GM12878 (cell line): ENCODE measurements at regions not wholly inside any gene's neighbourhood (a gene's known extent, or its start where the extent isn't known, plus 50 kb on each side); places are given as distances from the start of the nearest gene placed in this dataset.

Source experiments
- ATAC-seq: fragments of 200-7000 bp; cut with Tn5 transposase; 3 replicates; pipeline ENCODE4 v1.9.1; 2020; ENCODE audit warnings: mild to moderate bottlenecking, moderate library complexity
- BruUV-seq: library from RNA; stranded (reverse); fragments of 400-500 nt; replicated peaks from 2 replicates; lab custom pipeline; 2021; lab: Mats Ljungman, UMichigan
- CTCF ChIA-PET: fragments of 300-600 bp; sonication (Branson Sonifier 250); formaldehyde crosslinking; extraction: SDS; loops from one replicate; lab custom pipeline; 2021; ENCODE audit warnings: inconsistent platforms; lab: Yijun Ruan, JAX
- POLR2A ChIA-PET: fragments of 350-600 bp; formaldehyde crosslinking; extraction: SDS; loops from one replicate; lab custom pipeline; 2021; ENCODE audit warnings: inconsistent platforms; lab: Charles Lee
- RAD21 ChIA-PET: fragments of 300-600 bp; sonication (Branson Sonifier 250); formaldehyde crosslinking; loops from one replicate; lab custom pipeline; 2023; ENCODE audit warnings: antibody characterized with exemption; ENCODE audit not compliant: unreplicated experiment; lab: Charles Lee
- SMC1A ChIA-PET: fragments of 300-600 bp; sonication (Branson Sonifier 250); formaldehyde crosslinking; loops from one replicate; lab custom pipeline; 2023; ENCODE audit not compliant: unreplicated experiment, uncharacterized antibody; lab: Charles Lee
- DNase-seq: peaks from one replicate; pipeline ENCODE4 v3.0.0-alpha.2; 2011; ENCODE audit warnings: low read depth, low spot score
- FAIRE-seq: peaks from 3 replicates; lab custom pipeline; 2011; peaks lifted over from hg19 to GRCh38; lab: Jason Lieb, UNC
- H2AFZ ChIP-seq: 2 replicates; pipeline ENCODE4 v1.6.0; 2011; ENCODE audit warnings: low read depth, low read length, control low read depth; ENCODE audit not compliant: control insufficient read depth
- H3K27ac ChIP-seq: 2 replicates; pipeline ENCODE4 v1.5.1; 2011; ENCODE audit warnings: control low read depth; ENCODE audit not compliant: control insufficient read depth, insufficient read depth
- H3K27me3 ChIP-seq, 2 experiments: replicated peaks in 1 of 2; 2 replicates each; pipeline versions ENCODE4 v1.6.0 to v1.6.1; 2011; ENCODE audit warnings: low read length in 1 of 2; ENCODE audit not compliant: control insufficient read depth in 2 of 2, insufficient read depth in 2 of 2
- H3K36me3 ChIP-seq, 2 experiments: 2 replicates each; pipeline ENCODE4 v1.5.1; 2011; ENCODE audit warnings: low read length in 1 of 2; ENCODE audit not compliant: control insufficient read depth in 2 of 2, insufficient read depth in 2 of 2
- H3K4me1 ChIP-seq: 2 replicates; pipeline ENCODE4 v1.6.1; 2011; ENCODE audit warnings: mild to moderate bottlenecking, low read length, moderate library complexity, mixed read lengths; ENCODE audit not compliant: control insufficient read depth, insufficient read depth
- H3K4me2 ChIP-seq: 2 replicates; pipeline ENCODE4 v1.6.0; 2011; ENCODE audit warnings: control low read depth; ENCODE audit not compliant: control insufficient read depth, insufficient read depth
- H3K4me3 ChIP-seq: fragments of 200-600 bp; sonication (generic); 2 replicates; pipeline ENCODE4 v1.5.1; 2016
- H3K79me2 ChIP-seq: 2 replicates; pipeline ENCODE4 v1.6.0; 2011; ENCODE audit warnings: low read length; ENCODE audit not compliant: control insufficient read depth, insufficient read depth
- H3K9ac ChIP-seq: 2 replicates; pipeline ENCODE4 v1.8.0; 2011; ENCODE audit warnings: low read length, control low read depth, mixed read lengths; ENCODE audit not compliant: control insufficient read depth, insufficient read depth
- H3K9me3 ChIP-seq: replicated peaks from 3 replicates; pipeline ENCODE4 v1.5.1; 2011; ENCODE audit warnings: mild to moderate bottlenecking, low read length; ENCODE audit not compliant: control insufficient read depth, insufficient read depth
- H4K20me1 ChIP-seq: 2 replicates; pipeline ENCODE4 v1.6.0; 2011; ENCODE audit not compliant: control insufficient read depth, insufficient read depth
- BCL11A ChIP-seq: IDR thresholded peaks from 2 replicates; pipeline ENCODE4 v1.6.1; 2011; ENCODE audit warnings: low read depth, low read length
- BHLHE40 ChIP-seq, 2 experiments: fragments of 450-650 bp in 1 of 2; IDR thresholded peaks; 2 replicates each; pipeline ENCODE4 v1.6.1; 2011 to 2017; ENCODE audit warnings: low read depth in 2 of 2, borderline replicate concordance in 1 of 2, improper control_type of control experiment in 1 of 2, low read length in 1 of 2, mild to moderate bottlenecking in 1 of 2
- BMI1 ChIP-seq: fragments of 450-650 bp; IDR thresholded peaks from 2 replicates; pipeline ENCODE4 v1.6.1; 2016; ENCODE audit warnings: mild to moderate bottlenecking, moderate library complexity, borderline replicate concordance
- BRCA1 ChIP-seq: IDR thresholded peaks from 2 replicates; pipeline ENCODE4 v1.6.1; 2011; ENCODE audit warnings: low read depth, low read length, improper control_type of control experiment
- IKZF1 ChIP-seq: fragments of 450-650 bp; conservative IDR thresholded peaks from 2 replicates; pipeline ENCODE4 v1.6.1; 2017; ENCODE audit warnings: antibody characterized with exemption, mild to moderate bottlenecking
- IKZF2 ChIP-seq, 2 experiments: fragments of 450-650 bp; IDR thresholded peaks; 2 replicates each; pipeline ENCODE4 v1.6.1; 2017; ENCODE audit warnings: mild to moderate bottlenecking in 2 of 2, moderate library complexity in 2 of 2
- MEF2A ChIP-seq: IDR thresholded peaks from 2 replicates; pipeline ENCODE4 v1.6.1; 2011; ENCODE audit warnings: low read depth, mild to moderate bottlenecking, low read length, moderate library complexity; ENCODE audit not compliant: insufficient read depth
- NFXL1 ChIP-seq: fragments of 450-650 bp; IDR thresholded peaks from 2 replicates; pipeline ENCODE4 v1.6.1; 2017; ENCODE audit warnings: antibody characterized with exemption, mild to moderate bottlenecking, borderline replicate concordance
- NFYA ChIP-seq: IDR thresholded peaks from 2 replicates; pipeline ENCODE4 v1.6.1; 2011; ENCODE audit warnings: low read depth, mild to moderate bottlenecking, low read length, improper control_type of control experiment, borderline replicate concordance
- PAX5 ChIP-seq: IDR thresholded peaks from 2 replicates; pipeline ENCODE4 v1.6.1; 2011; ENCODE audit warnings: low read depth, low read length, borderline replicate concordance
- PRDM15 ChIP-seq: fragments of 450-650 bp; formaldehyde crosslinking; IDR thresholded peaks from 2 replicates; pipeline ENCODE4 v1.4.0; 2020; ENCODE audit warnings: mild to moderate bottlenecking, moderate library complexity
- RB1 ChIP-seq: fragments of 450-650 bp; formaldehyde crosslinking; IDR thresholded peaks from 2 replicates; pipeline ENCODE4 v1.6.1; 2017; ENCODE audit warnings: mild to moderate bottlenecking, borderline replicate concordance
- RCOR1 ChIP-seq: conservative IDR thresholded peaks from 2 replicates; pipeline ENCODE4 v1.6.1; 2012; ENCODE audit warnings: low read depth, low read length, improper control_type of control experiment
- SMC3 ChIP-seq: IDR thresholded peaks from 2 replicates; pipeline ENCODE4 v1.6.1; 2011; ENCODE audit warnings: low read length, improper control_type of control experiment, borderline replicate concordance
- TBL1XR1 ChIP-seq: IDR thresholded peaks from 2 replicates; pipeline ENCODE4 v1.6.1; 2012; ENCODE audit warnings: low read depth, low read length, improper control_type of control experiment
- ZNF384 ChIP-seq: IDR thresholded peaks from 2 replicates; pipeline ENCODE4 v1.6.1; 2012; ENCODE audit warnings: low read depth, mild to moderate bottlenecking, low read length, improper control_type of control experiment, borderline replicate concordance
- WGBS: methylation state at CpG from one replicate; pipeline ENCODE4 v1.1.6; 2016; ENCODE audit warnings: low lambda C conversion rate; ENCODE audit not compliant: insufficient replicate concordance, insufficient coverage; ENCODE audit errors: missing lambda C conversion rate; 5-methylcytosine and 5-hydroxymethylcytosine counted together
- in situ Hi-C: fragments of 300-500 bp; cut with MboI; formaldehyde crosslinking; loops from 9 replicates; pipeline ENCODE4 v1.14.3; 2018; ENCODE audit warnings: mixed read lengths
- intact Hi-C: fragments of 100-400 bp; cut with micrococcal nuclease; formaldehyde crosslinking; loops from one replicate; pipeline ENCODE4 v1.14.2; 2022; ENCODE audit not compliant: unreplicated experiment
- TF ChIP-seq, protein P1 (sequence below): IDR thresholded peaks from 2 replicates; pipeline ENCODE4 v1.6.1; 2012; ENCODE audit warnings: low read depth, low read length, improper control_type of control experiment

DNA sequence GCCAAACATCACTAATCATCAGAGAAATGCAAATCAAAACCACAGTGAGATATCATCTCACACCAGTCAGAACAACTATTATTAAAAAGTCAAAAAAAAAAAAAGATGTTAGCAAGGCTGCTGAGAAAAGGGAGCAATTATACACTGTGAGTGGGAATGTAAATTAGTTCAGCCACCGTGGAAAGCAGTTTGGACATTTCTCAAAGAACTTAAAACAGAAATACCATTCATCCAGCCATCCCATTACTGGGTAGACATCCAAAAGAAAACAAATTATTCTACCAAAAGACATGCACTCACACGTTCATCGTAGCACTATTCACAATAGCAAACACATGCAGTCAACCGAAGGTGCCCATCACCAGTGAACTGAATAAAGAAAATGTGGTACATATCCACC, 213.9 kb downstream of the TTLL2 start:
- no peak for DNase-seq
- Histone ChIP-seq H2AFZ (no peak overlapping the region), H3K79me2 (no peaks in the 10 kb centered on the region), H3K4me2 (no peak overlapping the region), H3K9me3 (no peaks in the 10 kb centered on the region), H3K9ac (no peak overlapping the region), H3K4me1 (no peaks in the 10 kb centered on the region), H4K20me1 (no peaks in the 10 kb centered on the region), H3K27me3 (no peaks in the 10 kb centered on the region), H3K4me3 (no peak overlapping the region), H3K27ac (no peak overlapping the region), H3K36me3 (no peaks in the 10 kb centered on the region)
- 37% methylated on average over 4 of the region's 4 CpGs for WGBS
- in situ Hi-C loops, result no loop called here
- CTCF ChIA-PET, result no interaction called here
- POLR2A ChIA-PET, result no interaction called here
- intact Hi-C loops, result no loop called here
- TF ChIP-seq NFXL1 (no peak), PRDM15 (CRISPR knock-in tag) (no peak), NFYA (no peak), MEF2A (no peak), BRCA1 (no peak), BMI1 (no peak), IKZF2 (IDR thresholded peaks at IDR 0.05) (no peak), PAX5 (no peak), ZNF384 (no peak), RB1 (no peak), BHLHE40 (IDR thresholded peaks at IDR 0.05; ENCODE audit: borderline replicate concordance in 1 of 2, low read depth in 2 of 2, low read length in 1 of 2) (no peak), RCOR1 (no peak), BCL11A (no peak), IKZF1 (no peak), TBL1XR1 (no peak), SMC3 (no peak)
- TF ChIP-seq, protein P1, sequence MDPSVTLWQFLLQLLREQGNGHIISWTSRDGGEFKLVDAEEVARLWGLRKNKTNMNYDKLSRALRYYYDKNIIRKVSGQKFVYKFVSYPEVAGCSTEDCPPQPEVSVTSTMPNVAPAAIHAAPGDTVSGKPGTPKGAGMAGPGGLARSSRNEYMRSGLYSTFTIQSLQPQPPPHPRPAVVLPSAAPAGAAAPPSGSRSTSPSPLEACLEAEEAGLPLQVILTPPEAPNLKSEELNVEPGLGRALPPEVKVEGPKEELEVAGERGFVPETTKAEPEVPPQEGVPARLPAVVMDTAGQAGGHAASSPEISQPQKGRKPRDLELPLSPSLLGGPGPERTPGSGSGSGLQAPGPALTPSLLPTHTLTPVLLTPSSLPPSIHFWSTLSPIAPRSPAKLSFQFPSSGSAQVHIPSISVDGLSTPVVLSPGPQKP, result no peak
- ATAC-seq, result no peak
- BruUV-seq, result no TSS peak
- FAIRE-seq, result no peak
- SMC1A ChIA-PET, result no interaction called here
- RAD21 ChIA-PET, result no interaction called here
